Astrocyte (in vitro differentiated cells and primary cell): ENCODE measurements at regions not wholly inside any gene's neighbourhood (a gene's known extent, or its start where the extent isn't known, plus 50 kb on each side); places are given as distances from the start of the nearest gene placed in this dataset.
A peak's percentile ranks its signal among the peaks of the same experiment; 100 is the strongest.

ENCODE experiments used
- DNase-seq: peaks from one replicate; pipeline ENCODE4 v3.0.0-alpha.2; 2010; ENCODE audit warnings: low read depth
- FAIRE-seq: peaks from 2 replicates; lab custom pipeline; 2011; peaks lifted over from hg19 to GRCh38; lab: Jason Lieb, UNC
- H2AFZ ChIP-seq: 2 replicates; pipeline ENCODE4 v1.6.0; 2012; ENCODE audit warnings: low read depth, low read length, inconsistent platforms
- H3K27ac ChIP-seq: 2 replicates; pipeline ENCODE4 v1.5.1; 2011; ENCODE audit warnings: low read depth, low read length, inconsistent platforms
- H3K27me3 ChIP-seq: 2 replicates; pipeline ENCODE4 v1.6.0; 2011; ENCODE audit warnings: low read length, inconsistent platforms; ENCODE audit not compliant: insufficient read depth
- H3K36me3 ChIP-seq: 2 replicates; pipeline ENCODE4 v1.5.1; 2011; ENCODE audit warnings: low read length, inconsistent platforms; ENCODE audit not compliant: insufficient read depth
- H3K4me1 ChIP-seq: 2 replicates; pipeline ENCODE4 v1.5.1; 2011; ENCODE audit warnings: low read length, inconsistent platforms; ENCODE audit not compliant: insufficient read depth
- H3K4me2 ChIP-seq: 2 replicates; pipeline ENCODE4 v1.6.0; 2012; ENCODE audit warnings: low read length, inconsistent platforms
- H3K4me3 ChIP-seq: 2 replicates; pipeline ENCODE4 v1.5.1; 2011; ENCODE audit warnings: low read depth, mild to moderate bottlenecking, low read length, inconsistent platforms; ENCODE audit not compliant: insufficient read depth
- H3K79me2 ChIP-seq: 2 replicates; pipeline ENCODE4 v1.6.0; 2012; ENCODE audit warnings: mild to moderate bottlenecking, low read length, inconsistent platforms; ENCODE audit not compliant: insufficient read depth
- H3K9ac ChIP-seq: 2 replicates; pipeline ENCODE4 v1.6.0; 2012; ENCODE audit warnings: mild to moderate bottlenecking, low read length, inconsistent platforms
- H3K9me3 ChIP-seq: 2 replicates; pipeline ENCODE4 v1.5.1; 2012; ENCODE audit warnings: low read depth, mild to moderate bottlenecking, low read length, inconsistent platforms; ENCODE audit not compliant: insufficient read depth
- H4K20me1 ChIP-seq: 2 replicates; pipeline ENCODE4 v1.6.0; 2012; ENCODE audit warnings: low read length, inconsistent platforms; ENCODE audit not compliant: insufficient read depth
- H3K27ac Mint-ChIP-seq: one replicate; pipeline ENCODE4 v1.8.0; 2021; ENCODE audit warnings: mild to moderate bottlenecking, mixed read lengths; ENCODE audit not compliant: unreplicated experiment
- H3K27me3 Mint-ChIP-seq: one replicate; pipeline ENCODE4 v1.8.0; 2021; ENCODE audit warnings: low read depth, mixed read lengths; ENCODE audit not compliant: unreplicated experiment
- H3K36me3 Mint-ChIP-seq: one replicate; pipeline ENCODE4 v1.8.0; 2021; ENCODE audit warnings: low read depth, mixed read lengths; ENCODE audit not compliant: unreplicated experiment
- H3K4me1 Mint-ChIP-seq: one replicate; pipeline ENCODE4 v1.8.0; 2021; ENCODE audit warnings: low read depth, mixed read lengths; ENCODE audit not compliant: unreplicated experiment
- H3K4me3 Mint-ChIP-seq: one replicate; pipeline ENCODE4 v1.8.0; 2021; ENCODE audit warnings: mild to moderate bottlenecking, moderate library complexity, mixed read lengths; ENCODE audit not compliant: unreplicated experiment
- H3K9me3 Mint-ChIP-seq: one replicate; pipeline ENCODE4 v1.8.0; 2021; ENCODE audit warnings: mild to moderate bottlenecking, mixed read lengths; ENCODE audit not compliant: unreplicated experiment
- EZH2 ChIP-seq: IDR thresholded peaks from 2 replicates; pipeline ENCODE4 v1.6.1; 2012; ENCODE audit warnings: mild to moderate bottlenecking, low read length, inconsistent platforms; ENCODE audit not compliant: insufficient read depth
- TF ChIP-seq, protein P1 (sequence below): IDR thresholded peaks from 2 replicates; pipeline ENCODE4 v1.5.1; 2011; ENCODE audit warnings: low read depth, mild to moderate bottlenecking, inconsistent platforms, low read length, moderate library complexity; ENCODE audit not compliant: insufficient read depth

GRCh38 chr9:22969350-22969979 lies 522.8 kb downstream of the DMRTA1 start:
- no peaks in the 10 kb centered on the region for H3K36me3 ChIP-seq
- Mint-ChIP-seq H3K27me3 (no peaks in the 10 kb centered on the region), H3K9me3 (no peaks in the 10 kb centered on the region), H3K27ac (no peak overlapping the region), H3K4me1 (no peaks in the 10 kb centered on the region), H3K4me3 (no peak overlapping the region), H3K36me3 (no peaks in the 10 kb centered on the region)
- H3K9ac ChIP-seq = no peak overlapping the region
- DNase-seq = no peak
- H2AFZ ChIP-seq = no peak overlapping the region
- no peaks in the 10 kb centered on the region for H3K9me3 ChIP-seq
- H3K4me1 ChIP-seq = no peaks in the 10 kb centered on the region
- no peak overlapping the region for H3K4me2 ChIP-seq
- no peak for FAIRE-seq
- H3K4me3 ChIP-seq = no peak overlapping the region
- H3K27ac ChIP-seq = no peak overlapping the region
- H3K27me3 ChIP-seq = no peaks in the 10 kb centered on the region
- no peaks in the 10 kb centered on the region for H3K79me2 ChIP-seq
- no peaks in the 10 kb centered on the region for H4K20me1 ChIP-seq
- no peak for TF ChIP-seq EZH2
- TF ChIP-seq, protein P1, sequence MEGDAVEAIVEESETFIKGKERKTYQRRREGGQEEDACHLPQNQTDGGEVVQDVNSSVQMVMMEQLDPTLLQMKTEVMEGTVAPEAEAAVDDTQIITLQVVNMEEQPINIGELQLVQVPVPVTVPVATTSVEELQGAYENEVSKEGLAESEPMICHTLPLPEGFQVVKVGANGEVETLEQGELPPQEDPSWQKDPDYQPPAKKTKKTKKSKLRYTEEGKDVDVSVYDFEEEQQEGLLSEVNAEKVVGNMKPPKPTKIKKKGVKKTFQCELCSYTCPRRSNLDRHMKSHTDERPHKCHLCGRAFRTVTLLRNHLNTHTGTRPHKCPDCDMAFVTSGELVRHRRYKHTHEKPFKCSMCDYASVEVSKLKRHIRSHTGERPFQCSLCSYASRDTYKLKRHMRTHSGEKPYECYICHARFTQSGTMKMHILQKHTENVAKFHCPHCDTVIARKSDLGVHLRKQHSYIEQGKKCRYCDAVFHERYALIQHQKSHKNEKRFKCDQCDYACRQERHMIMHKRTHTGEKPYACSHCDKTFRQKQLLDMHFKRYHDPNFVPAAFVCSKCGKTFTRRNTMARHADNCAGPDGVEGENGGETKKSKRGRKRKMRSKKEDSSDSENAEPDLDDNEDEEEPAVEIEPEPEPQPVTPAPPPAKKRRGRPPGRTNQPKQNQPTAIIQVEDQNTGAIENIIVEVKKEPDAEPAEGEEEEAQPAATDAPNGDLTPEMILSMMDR = no peak

GRCh38 chr9:22970434-22970975 lies 523.9 kb downstream of the DMRTA1 start:
- Histone ChIP-seq H3K4me3 (no peak overlapping the region), H2AFZ (no peak overlapping the region), H3K27me3 (no peaks in the 10 kb centered on the region), H3K27ac (no peak overlapping the region), H3K36me3 (no peaks in the 10 kb centered on the region), H4K20me1 (no peaks in the 10 kb centered on the region), H3K79me2 (no peaks in the 10 kb centered on the region), H3K9ac (no peak overlapping the region), H3K4me2 (no peak overlapping the region), H3K9me3 (no peaks in the 10 kb centered on the region), H3K4me1 (no peaks in the 10 kb centered on the region)
- Mint-ChIP-seq H3K36me3 (no peaks in the 10 kb centered on the region), H3K27ac (no peak overlapping the region), H3K27me3 (no peaks in the 10 kb centered on the region), H3K4me1 (no peaks in the 10 kb centered on the region), H3K9me3 (no peaks in the 10 kb centered on the region), H3K4me3 (no peak overlapping the region)
- FAIRE-seq (no peak), DNase-seq (no peak)
- TF ChIP-seq, protein P1 = no peak

DNA sequence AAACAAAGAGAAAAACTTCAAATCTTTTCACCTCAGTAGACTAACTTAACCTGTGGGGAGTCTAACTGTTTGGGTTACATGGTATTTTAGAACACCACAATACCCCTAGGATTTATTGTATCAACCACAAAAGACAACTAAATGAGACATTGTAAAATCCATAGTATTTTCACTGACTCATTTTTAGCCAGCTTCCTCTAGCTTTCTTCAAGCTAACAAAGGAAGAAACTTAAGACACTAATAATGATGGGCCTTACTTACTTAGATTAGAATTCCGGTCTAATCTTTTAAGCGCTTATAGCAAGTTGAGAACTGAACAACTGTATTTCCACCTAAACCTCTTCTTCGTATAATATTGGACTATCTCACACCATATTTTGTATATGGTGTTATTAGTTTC lies 529.3 kb downstream of the DMRTA1 start:
- no peaks in the 10 kb centered on the region for H3K36me3 Mint-ChIP-seq

More for the DNA sequence above, 529.3 kb downstream of the DMRTA1 start:
- Histone ChIP-seq H3K36me3 (no peaks in the 10 kb centered on the region), H3K79me2 (no peaks in the 10 kb centered on the region), H3K27ac (peak overlapping the region; percentile 36), H2AFZ (no peak overlapping the region), H4K20me1 (no peaks in the 10 kb centered on the region), H3K4me1 (no peaks in the 10 kb centered on the region), H3K9me3 (no peaks in the 10 kb centered on the region), H3K4me2 (peak overlapping the region; percentile 35), H3K27me3 (no peaks in the 10 kb centered on the region), H3K9ac (no peak overlapping the region), H3K4me3 (no peak overlapping the region)
- DNase-seq (peak; percentile 4), FAIRE-seq (peak; percentile 58)
- Mint-ChIP-seq H3K27ac (no peak overlapping the region), H3K4me3 (no peak overlapping the region), H3K9me3 (no peaks in the 10 kb centered on the region), H3K4me1 (no peaks in the 10 kb centered on the region), H3K27me3 (no peaks in the 10 kb centered on the region)
- TF ChIP-seq EZH2 = no peak
- TF ChIP-seq, protein P1 = no peak
